NB4 (cell line): ENCODE measurements at regions not wholly inside any gene's neighbourhood (a gene's known extent, or its start where the extent isn't known, plus 50 kb on each side); places are given as distances from the start of the nearest gene placed in this dataset.

ENCODE experiments used
- DNase-seq: peaks from one replicate; pipeline ENCODE4 v3.0.0; 2010; ENCODE audit warnings: low read depth
- H3K4me3 ChIP-seq: one replicate; pipeline ENCODE4 v1.5.1; 2011; ENCODE audit warnings: mild to moderate bottlenecking, low read depth, low read length, moderate library complexity
- CTCF ChIP-seq: IDR thresholded peaks from one replicate; pipeline ENCODE4 v1.5.1; 2012; ENCODE audit warnings: low read depth, low read length
- MYC ChIP-seq: IDR thresholded peaks from 2 replicates; pipeline ENCODE4 v1.6.1; 2011; ENCODE audit warnings: low read depth, low read length
- POLR2A ChIP-seq: IDR thresholded peaks from 2 replicates; pipeline ENCODE4 v1.6.1; 2011; ENCODE audit warnings: mild to moderate bottlenecking; ENCODE audit not compliant: insufficient read length; ENCODE audit errors: extremely low read depth
- TF ChIP-seq, protein P1 (sequence below): IDR thresholded peaks from 2 replicates; pipeline ENCODE4 v1.6.1; 2011; ENCODE audit warnings: low read depth, low read length

- H3K4me3 ChIP-seq: no peak overlapping the region
- DNase-seq: no peak
- TF ChIP-seq, protein P1, sequence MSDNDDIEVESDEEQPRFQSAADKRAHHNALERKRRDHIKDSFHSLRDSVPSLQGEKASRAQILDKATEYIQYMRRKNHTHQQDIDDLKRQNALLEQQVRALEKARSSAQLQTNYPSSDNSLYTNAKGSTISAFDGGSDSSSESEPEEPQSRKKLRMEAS: no peak
- TF ChIP-seq POLR2A (no peak), MYC (no peak), CTCF (no peak)
Observed at GRCh38 chr13:73133531-73133930, 74.7 kb downstream of the KLF5 start.

DNA sequence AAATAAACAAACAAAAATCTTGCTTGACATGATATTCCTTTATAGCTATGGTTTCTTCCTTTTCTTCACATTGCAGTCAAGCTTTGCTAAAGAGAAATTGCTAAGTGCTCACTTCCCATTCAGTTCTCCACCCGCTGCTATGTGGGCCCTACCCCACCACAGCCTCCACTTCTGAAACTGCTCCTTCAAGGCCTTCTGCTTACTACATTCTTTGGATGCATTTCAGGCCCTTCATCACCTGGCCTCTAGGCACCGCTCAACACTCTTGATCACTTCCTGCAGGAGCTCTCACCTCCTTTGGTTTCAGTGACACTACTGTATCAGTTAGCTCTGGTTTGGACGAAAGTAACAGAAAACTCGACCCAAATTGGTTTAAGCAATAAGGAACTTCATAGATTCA lies 72.4 kb downstream of the KLF5 start:
- no peak overlapping the region for H3K4me3 ChIP-seq
- TF ChIP-seq, protein P1: no peak
- TF ChIP-seq POLR2A (no peak), MYC (no peak), CTCF (no peak)

GRCh38 chr13:73129023-73129422 lies 70.2 kb downstream of the KLF5 start:
- H3K4me3 ChIP-seq: no peak overlapping the region
- TF ChIP-seq CTCF (no peak), MYC (no peak), POLR2A (no peak)
- TF ChIP-seq, protein P1: no peak
- DNase-seq: no peak

More for the DNA sequence above, 72.4 kb downstream of the KLF5 start:
- no peak for DNase-seq
